ENCODE measurements at regions not wholly inside any gene's neighbourhood (a gene's known extent, or its start where the extent isn't known, plus 50 kb on each side); places are given as distances from the start of the nearest gene placed in this dataset.
"Not testable (repeated sequence)": the region's sequence is repeated elsewhere in the genome, so short reads cannot be mapped to it uniquely, and the experiment has no call there.

- TF ChIP-seq EP300, CTCF (IDR thresholded peaks at IDR 0.05): not testable (repeated sequence)
Measured at GRCh38 chr2:166744117-166744516, 144.2 kb upstream of the XIRP2 start.

Measured in tibial nerve (tissue), 4 donors.